ENCODE measurements at regions not wholly inside any gene's neighbourhood (a gene's known extent, or its start where the extent isn't known, plus 50 kb on each side); places are given as distances from the start of the nearest gene placed in this dataset.

GRCh38 chr13:40139896-40140520 lies 484.5 kb downstream of the COG6 start (continued):
- TF ChIP-seq GATAD2B (conservative IDR thresholded peaks at IDR 0.05; ENCODE audit: low read depth): no peak
- TF ChIP-seq, protein P1, sequence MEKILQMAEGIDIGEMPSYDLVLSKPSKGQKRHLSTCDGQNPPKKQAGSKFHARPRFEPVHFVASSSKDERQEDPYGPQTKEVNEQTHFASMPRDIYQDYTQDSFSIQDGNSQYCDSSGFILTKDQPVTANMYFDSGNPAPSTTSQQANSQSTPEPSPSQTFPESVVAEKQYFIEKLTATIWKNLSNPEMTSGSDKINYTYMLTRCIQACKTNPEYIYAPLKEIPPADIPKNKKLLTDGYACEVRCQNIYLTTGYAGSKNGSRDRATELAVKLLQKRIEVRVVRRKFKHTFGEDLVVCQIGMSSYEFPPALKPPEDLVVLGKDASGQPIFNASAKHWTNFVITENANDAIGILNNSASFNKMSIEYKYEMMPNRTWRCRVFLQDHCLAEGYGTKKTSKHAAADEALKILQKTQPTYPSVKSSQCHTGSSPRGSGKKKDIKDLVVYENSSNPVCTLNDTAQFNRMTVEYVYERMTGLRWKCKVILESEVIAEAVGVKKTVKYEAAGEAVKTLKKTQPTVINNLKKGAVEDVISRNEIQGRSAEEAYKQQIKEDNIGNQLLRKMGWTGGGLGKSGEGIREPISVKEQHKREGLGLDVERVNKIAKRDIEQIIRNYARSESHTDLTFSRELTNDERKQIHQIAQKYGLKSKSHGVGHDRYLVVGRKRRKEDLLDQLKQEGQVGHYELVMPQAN (conservative IDR thresholded peaks at IDR 0.05): no peak
- TF ChIP-seq IRF3 (IDR thresholded peaks at IDR 0.05): no peak
- TF ChIP-seq PML (IDR thresholded peaks at IDR 0.05; ENCODE audit: low read length): no peak

GRCh38 chr13:40141859-40142555 lies 486.5 kb downstream of the COG6 start:
- intact Hi-C loops (cut with micrococcal nuclease; ENCODE audit: unreplicated experiment) (no loop called here), in situ Hi-C loops (cut with MboI) (no loop called here)
- POLR2A ChIA-PET: no interaction called here
- no peak overlapping the region for H2AFZ ChIP-seq (ENCODE audit: control insufficient read depth, low read depth, low read length)
- H3K9ac ChIP-seq (ENCODE audit: control insufficient read depth, insufficient read depth, low read length): no peak overlapping the region
- no peaks in the 10 kb centered on the region; the same call in 1 of the 2 replicates for H4K20me1 ChIP-seq (ENCODE audit: control insufficient read depth, insufficient read depth)
- H3K4me2 ChIP-seq (ENCODE audit: control insufficient read depth, insufficient read depth): no peak overlapping the region
- H3K27me3 ChIP-seq (replicated peaks in 1 of 2; ENCODE audit: control insufficient read depth in 2 of 2, insufficient read depth in 2 of 2, low read length in 1 of 2): peaks cover 0 to 3% of the 10 kb centered on the region in 2 experiments; a peak in 2 of 4 replicates
- no peaks in the 10 kb centered on the region for H3K79me2 ChIP-seq (ENCODE audit: control insufficient read depth, insufficient read depth, low read length)
- H3K4me3 ChIP-seq: no peak overlapping the region
- H3K27ac ChIP-seq (ENCODE audit: control insufficient read depth, insufficient read depth): no peak overlapping the region
- RAD21 ChIA-PET (ENCODE audit: unreplicated experiment): no interaction called here
- no peaks in the 10 kb centered on the region for H3K4me1 ChIP-seq (ENCODE audit: control insufficient read depth, insufficient read depth, low read length)
- no peaks in the 10 kb centered on the region for H3K36me3 ChIP-seq (ENCODE audit: control insufficient read depth in 2 of 2, insufficient read depth in 2 of 2, low read length in 1 of 2)
- 43% methylated on average over 11 of the region's 11 CpGs for WGBS (ENCODE audit: insufficient coverage, insufficient replicate concordance, low lambda C conversion rate, missing lambda C conversion rate)
- FAIRE-seq (no peak), ATAC-seq (no peak), DNase-seq (ENCODE audit: low read depth, low spot score) (no peak)
- CTCF ChIA-PET: no interaction called here
- no peaks in the 10 kb centered on the region for H3K9me3 ChIP-seq (replicated peaks; ENCODE audit: control insufficient read depth, insufficient read depth, low read length)
- no TSS peak for BruUV-seq (replicated peaks)
- SMC1A ChIA-PET (ENCODE audit: uncharacterized antibody, unreplicated experiment): no interaction called here
- TF ChIP-seq E2F8 (IDR thresholded peaks at IDR 0.05; ENCODE audit: low read depth, partially characterized antibody) (no peak), CBFB (IDR thresholded peaks at IDR 0.05; ENCODE audit: low read depth) (no peak), PAX8 (IDR thresholded peaks at IDR 0.05) (no peak), CREB1 (IDR thresholded peaks at IDR 0.05; ENCODE audit: low read depth) (no peak), JUND (IDR thresholded peaks at IDR 0.05; ENCODE audit: low read depth, low read length) (no peak)
- TF ChIP-seq, protein P2, sequence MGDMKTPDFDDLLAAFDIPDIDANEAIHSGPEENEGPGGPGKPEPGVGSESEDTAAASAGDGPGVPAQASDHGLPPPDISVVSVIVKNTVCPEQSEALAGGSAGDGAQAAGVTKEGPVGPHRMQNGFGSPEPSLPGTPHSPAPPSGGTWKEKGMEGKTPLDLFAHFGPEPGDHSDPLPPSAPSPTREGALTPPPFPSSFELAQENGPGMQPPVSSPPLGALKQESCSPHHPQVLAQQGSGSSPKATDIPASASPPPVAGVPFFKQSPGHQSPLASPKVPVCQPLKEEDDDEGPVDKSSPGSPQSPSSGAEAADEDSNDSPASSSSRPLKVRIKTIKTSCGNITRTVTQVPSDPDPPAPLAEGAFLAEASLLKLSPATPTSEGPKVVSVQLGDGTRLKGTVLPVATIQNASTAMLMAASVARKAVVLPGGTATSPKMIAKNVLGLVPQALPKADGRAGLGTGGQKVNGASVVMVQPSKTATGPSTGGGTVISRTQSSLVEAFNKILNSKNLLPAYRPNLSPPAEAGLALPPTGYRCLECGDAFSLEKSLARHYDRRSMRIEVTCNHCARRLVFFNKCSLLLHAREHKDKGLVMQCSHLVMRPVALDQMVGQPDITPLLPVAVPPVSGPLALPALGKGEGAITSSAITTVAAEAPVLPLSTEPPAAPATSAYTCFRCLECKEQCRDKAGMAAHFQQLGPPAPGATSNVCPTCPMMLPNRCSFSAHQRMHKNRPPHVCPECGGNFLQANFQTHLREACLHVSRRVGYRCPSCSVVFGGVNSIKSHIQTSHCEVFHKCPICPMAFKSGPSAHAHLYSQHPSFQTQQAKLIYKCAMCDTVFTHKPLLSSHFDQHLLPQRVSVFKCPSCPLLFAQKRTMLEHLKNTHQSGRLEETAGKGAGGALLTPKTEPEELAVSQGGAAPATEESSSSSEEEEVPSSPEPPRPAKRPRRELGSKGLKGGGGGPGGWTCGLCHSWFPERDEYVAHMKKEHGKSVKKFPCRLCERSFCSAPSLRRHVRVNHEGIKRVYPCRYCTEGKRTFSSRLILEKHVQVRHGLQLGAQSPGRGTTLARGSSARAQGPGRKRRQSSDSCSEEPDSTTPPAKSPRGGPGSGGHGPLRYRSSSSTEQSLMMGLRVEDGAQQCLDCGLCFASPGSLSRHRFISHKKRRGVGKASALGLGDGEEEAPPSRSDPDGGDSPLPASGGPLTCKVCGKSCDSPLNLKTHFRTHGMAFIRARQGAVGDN (IDR thresholded peaks at IDR 0.05): no peak
